ENCODE measurements at regions not wholly inside any gene's neighbourhood (a gene's known extent, or its start where the extent isn't known, plus 50 kb on each side); places are given as distances from the start of the nearest gene placed in this dataset.

DNA sequence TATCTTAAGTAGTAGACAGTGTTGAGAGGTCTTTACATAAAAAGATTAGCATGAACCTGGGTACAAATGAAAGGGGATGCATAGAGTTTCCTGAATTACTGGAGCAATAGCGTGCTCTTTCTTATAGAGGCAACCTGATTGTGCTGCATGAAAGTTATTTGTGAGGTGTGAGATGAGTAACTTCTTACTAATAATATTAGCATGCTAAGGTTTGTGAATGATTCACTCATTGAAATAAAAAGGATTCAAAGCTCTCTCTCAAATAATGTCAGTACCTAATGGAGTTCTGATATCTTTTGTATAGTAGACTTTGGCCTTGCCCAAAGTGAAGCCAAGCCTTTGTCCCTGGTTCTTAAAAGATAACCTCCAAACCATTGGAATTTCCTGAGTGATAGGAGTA, 131.0 kb upstream of the CXXC4 start:
- DNase-seq (no peak), ATAC-seq (no peak)
- no peaks in the 10 kb centered on the region for H3K27me3 ChIP-seq (ENCODE audit: insufficient read depth in 3 of 3, low read length in 2 of 3)
- intact Hi-C loops (cut with DNase I), result no loop called here
- no peaks in the 10 kb centered on the region for H3K4me1 ChIP-seq
- no peak overlapping the region for H3K27ac ChIP-seq
- H3K36me3 ChIP-seq (ENCODE audit: insufficient read depth in 1 of 2, low read depth in 1 of 2), result no peaks in the 10 kb centered on the region
- TF ChIP-seq, protein P1, sequence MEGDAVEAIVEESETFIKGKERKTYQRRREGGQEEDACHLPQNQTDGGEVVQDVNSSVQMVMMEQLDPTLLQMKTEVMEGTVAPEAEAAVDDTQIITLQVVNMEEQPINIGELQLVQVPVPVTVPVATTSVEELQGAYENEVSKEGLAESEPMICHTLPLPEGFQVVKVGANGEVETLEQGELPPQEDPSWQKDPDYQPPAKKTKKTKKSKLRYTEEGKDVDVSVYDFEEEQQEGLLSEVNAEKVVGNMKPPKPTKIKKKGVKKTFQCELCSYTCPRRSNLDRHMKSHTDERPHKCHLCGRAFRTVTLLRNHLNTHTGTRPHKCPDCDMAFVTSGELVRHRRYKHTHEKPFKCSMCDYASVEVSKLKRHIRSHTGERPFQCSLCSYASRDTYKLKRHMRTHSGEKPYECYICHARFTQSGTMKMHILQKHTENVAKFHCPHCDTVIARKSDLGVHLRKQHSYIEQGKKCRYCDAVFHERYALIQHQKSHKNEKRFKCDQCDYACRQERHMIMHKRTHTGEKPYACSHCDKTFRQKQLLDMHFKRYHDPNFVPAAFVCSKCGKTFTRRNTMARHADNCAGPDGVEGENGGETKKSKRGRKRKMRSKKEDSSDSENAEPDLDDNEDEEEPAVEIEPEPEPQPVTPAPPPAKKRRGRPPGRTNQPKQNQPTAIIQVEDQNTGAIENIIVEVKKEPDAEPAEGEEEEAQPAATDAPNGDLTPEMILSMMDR (IDR thresholded peaks at IDR 0.05), result no peak
- no peaks in the 10 kb centered on the region for H3K9me3 ChIP-seq
- WGBS, 3 donors, result 93 to 96% (median 94%) methylated on average over 1 of the region's 1 CpG
- no peak overlapping the region for H3K4me3 ChIP-seq

- 93 to 98% (median 97%) methylated on average over 1 of the region's 1 CpG for WGBS, 3 donors
- no peak for DNase-seq
Measured at GRCh38 chr4:104629601-104630000, 134.9 kb upstream of the CXXC4 start.

DNA sequence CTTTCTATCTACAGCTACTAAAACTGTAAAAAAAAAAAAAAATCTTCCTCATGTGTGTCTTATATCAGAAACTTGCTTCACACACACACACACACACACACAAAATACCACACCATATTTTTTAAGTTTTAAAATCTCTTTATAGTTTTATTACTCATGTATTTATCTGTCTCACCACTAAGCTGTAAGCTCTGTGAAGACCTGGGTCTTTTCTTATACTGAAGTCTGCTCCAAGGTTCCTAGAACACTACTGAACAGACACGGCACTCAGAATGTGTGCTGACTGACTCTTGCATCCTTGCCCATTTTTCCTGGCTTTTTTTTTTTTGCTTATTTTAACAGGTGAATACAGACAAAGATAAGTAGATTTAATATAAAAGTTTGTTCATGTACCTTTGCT, 135.6 kb upstream of the CXXC4 start:
- no peak overlapping the region for H3K4me3 ChIP-seq
- 48 to 71% (median 56%) methylated on average over 1 of the region's 1 CpG for WGBS, 3 donors
- ATAC-seq, result no peak

More at GRCh38 chr4:104629601-104630000, 134.9 kb upstream of the CXXC4 start:
- no peaks in the 10 kb centered on the region for H3K9me3 ChIP-seq
- ATAC-seq, result no peak
- no peaks in the 10 kb centered on the region for H3K36me3 ChIP-seq (ENCODE audit: insufficient read depth in 1 of 2, low read depth in 1 of 2)
- TF ChIP-seq, protein P1 (IDR thresholded peaks at IDR 0.05), result no peak
- no peaks in the 10 kb centered on the region for H3K27me3 ChIP-seq (ENCODE audit: insufficient read depth in 3 of 3, low read length in 2 of 3)
- no peak overlapping the region for H3K4me3 ChIP-seq
- H3K27ac ChIP-seq, result no peak overlapping the region
- intact Hi-C loops (cut with DNase I), result no loop called here
- no peaks in the 10 kb centered on the region for H3K4me1 ChIP-seq

DNA sequence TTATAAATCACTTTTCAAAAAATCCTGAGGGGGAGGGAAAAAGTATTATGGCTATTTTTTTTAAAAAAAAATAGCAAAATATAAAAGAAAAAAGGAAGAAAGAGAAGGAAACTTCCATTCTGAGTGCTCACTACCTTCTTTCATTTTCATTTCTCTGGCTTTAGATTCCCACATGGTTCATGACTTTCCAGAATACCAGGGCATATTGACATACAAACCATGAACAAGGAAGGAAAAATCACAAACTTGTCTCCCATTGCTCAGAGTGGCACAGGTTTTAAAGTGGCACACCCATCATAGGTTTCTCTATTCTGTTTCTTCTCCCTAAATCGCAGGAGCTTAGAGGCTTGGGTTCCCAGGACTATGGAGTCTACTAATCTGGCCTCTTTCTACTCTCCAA, 136.3 kb upstream of the CXXC4 start:
- H3K4me3 ChIP-seq, result no peak overlapping the region
- H3K9me3 ChIP-seq, result no peaks in the 10 kb centered on the region
- no peak overlapping the region for H3K27ac ChIP-seq
- 91 to 100% (median 96%) methylated on average over 1 of the region's 1 CpG for WGBS, 3 donors
- DNase-seq (no peak), ATAC-seq (no peak)
- intact Hi-C loops (cut with DNase I), result no loop called here
- no peaks in the 10 kb centered on the region for H3K36me3 ChIP-seq (ENCODE audit: insufficient read depth in 1 of 2, low read depth in 1 of 2)
- H3K27me3 ChIP-seq (ENCODE audit: insufficient read depth in 3 of 3, low read length in 2 of 3), result no peaks in the 10 kb centered on the region
- TF ChIP-seq, protein P1 (IDR thresholded peaks at IDR 0.05), result no peak
- no peaks in the 10 kb centered on the region for H3K4me1 ChIP-seq

More for the DNA sequence above, 135.6 kb upstream of the CXXC4 start:
- no peak for DNase-seq
- Histone ChIP-seq H3K27me3 (ENCODE audit: insufficient read depth in 3 of 3, low read length in 2 of 3) (no peaks in the 10 kb centered on the region), H3K4me1 (no peaks in the 10 kb centered on the region), H3K9me3 (no peaks in the 10 kb centered on the region), H3K27ac (no peak overlapping the region), H3K36me3 (ENCODE audit: insufficient read depth in 1 of 2, low read depth in 1 of 2) (no peaks in the 10 kb centered on the region)
- intact Hi-C loops (cut with DNase I), result no loop called here
- TF ChIP-seq, protein P1 (IDR thresholded peaks at IDR 0.05), result no peak

DNA sequence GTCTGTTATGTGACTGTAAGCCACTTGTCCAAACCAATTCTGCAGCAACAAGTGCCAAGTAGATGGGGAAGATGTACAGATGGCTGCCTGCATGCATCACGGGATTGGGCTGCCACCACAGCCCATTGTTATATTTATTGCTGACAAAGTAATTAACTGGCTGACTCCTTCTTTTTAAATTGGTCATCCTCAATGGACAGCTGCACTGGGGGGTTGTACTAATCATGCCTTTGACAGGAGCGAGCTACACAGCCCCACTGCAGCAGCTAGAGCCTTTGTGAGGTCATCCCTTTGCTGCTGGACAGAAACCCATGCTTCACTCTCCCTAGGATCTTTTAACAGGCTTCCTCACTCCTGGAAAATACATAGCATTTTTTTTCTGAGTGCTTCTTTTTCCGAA, 146.7 kb upstream of the CXXC4 start:
- H3K9me3 ChIP-seq, result no peaks in the 10 kb centered on the region
- ATAC-seq (no peak), DNase-seq (no peak)
- H3K27ac ChIP-seq, result no peak overlapping the region
- 25 to 41% (median 37%) methylated on average over 3 of the region's 3 CpGs for WGBS, 3 donors
- no peaks in the 10 kb centered on the region for H3K36me3 ChIP-seq (ENCODE audit: insufficient read depth in 1 of 2, low read depth in 1 of 2)
- no peaks in the 10 kb centered on the region for H3K27me3 ChIP-seq (ENCODE audit: insufficient read depth in 3 of 3, low read length in 2 of 3)
- intact Hi-C loops (cut with DNase I), result no loop called here
- no peaks in the 10 kb centered on the region for H3K4me1 ChIP-seq
- TF ChIP-seq, protein P1 (IDR thresholded peaks at IDR 0.05), result no peak
- H3K4me3 ChIP-seq, result no peak overlapping the region

Data from psoas muscle (tissue), 7 donors.